Large intestine (tissue), 3 donors: ENCODE measurements at regions not wholly inside any gene's neighbourhood (a gene's known extent, or its start where the extent isn't known, plus 50 kb on each side); places are given as distances from the start of the nearest gene placed in this dataset.

Experiments used
- DNase-seq, 2 donors: peaks; one replicate each; pipeline versions ENCODE4 v3.0.0 to v3.0.0-alpha.2; 2013
- H3K27ac ChIP-seq: one replicate; pipeline ENCODE4 v1.5.1; 2013; ENCODE audit warnings: low read length
- H3K27me3 ChIP-seq: 2 replicates; pipeline ENCODE4 v1.6.1; 2013; ENCODE audit warnings: low read length; ENCODE audit not compliant: control insufficient read depth, insufficient read depth
- H3K36me3 ChIP-seq: 2 replicates; pipeline ENCODE4 v1.6.1; 2013; ENCODE audit warnings: low read length; ENCODE audit not compliant: control insufficient read depth, insufficient read depth
- H3K4me1 ChIP-seq: one replicate; pipeline ENCODE4 v1.6.1; 2013; ENCODE audit warnings: low read length; ENCODE audit not compliant: control insufficient read depth, insufficient read depth
- H3K4me3 ChIP-seq: one replicate; pipeline ENCODE4 v1.5.1; 2013; ENCODE audit warnings: low read length
- H3K9me3 ChIP-seq: one replicate; pipeline ENCODE4 v1.6.1; 2013; ENCODE audit warnings: mild to moderate bottlenecking, low read depth, low read length, moderate library complexity; ENCODE audit not compliant: control insufficient read depth
- WGBS: methylation state at CpG from one replicate; pipeline ENCODE4 v1.1.5; 2013; ENCODE audit warnings: low lambda C conversion rate; ENCODE audit not compliant: insufficient coverage; 5-methylcytosine and 5-hydroxymethylcytosine counted together

- 27% methylated on average over 5 of the region's 9 CpGs for WGBS
- H3K4me1 ChIP-seq, result no peaks in the 10 kb centered on the region
These were observed 239.2 kb upstream of the DOK6 start for GRCh38 chr18:69161383-69162028.

DNA sequence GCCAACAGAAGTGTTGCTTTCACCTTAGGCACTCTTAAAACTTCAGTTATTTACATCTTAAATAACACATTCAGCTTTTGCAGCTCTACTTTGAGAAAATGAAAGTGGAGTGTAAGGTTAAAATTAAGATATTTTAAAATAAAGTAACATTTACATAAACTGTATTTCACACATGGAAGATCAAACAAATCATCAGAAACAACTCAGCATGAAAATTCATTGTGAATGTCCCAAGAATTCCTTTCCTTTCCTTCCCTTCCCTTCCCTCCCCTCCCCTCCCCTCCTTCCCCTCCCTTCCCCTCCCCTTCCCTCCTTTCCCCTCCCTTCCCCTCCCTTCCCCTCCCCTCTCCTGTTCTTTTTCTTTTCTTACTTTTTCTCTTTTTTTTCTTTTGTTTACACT lies 238.0 kb upstream of the DOK6 start:
- H3K4me3 ChIP-seq, result no peak overlapping the region
- no peaks in the 10 kb centered on the region for H3K4me1 ChIP-seq
- DNase-seq, result no peak
- H3K27ac ChIP-seq, result no peak overlapping the region
- no peaks in the 10 kb centered on the region for H3K36me3 ChIP-seq
- H3K9me3 ChIP-seq, result no peaks in the 10 kb centered on the region
- H3K27me3 ChIP-seq, result no peaks in the 10 kb centered on the region

More at GRCh38 chr18:69161383-69162028, 239.2 kb upstream of the DOK6 start:
- Histone ChIP-seq H3K27ac (no peak overlapping the region), H3K9me3 (no peaks in the 10 kb centered on the region), H3K36me3 (no peaks in the 10 kb centered on the region), H3K27me3 (no peaks in the 10 kb centered on the region), H3K4me3 (no peak overlapping the region)
- DNase-seq, result no peak

GRCh38 chr18:69172046-69172445 lies 228.6 kb upstream of the DOK6 start:
- no peaks in the 10 kb centered on the region for H3K4me1 ChIP-seq
- no peak overlapping the region for H3K27ac ChIP-seq
- DNase-seq, result no peak
- H3K4me3 ChIP-seq, result no peak overlapping the region
- H3K36me3 ChIP-seq, result no peaks in the 10 kb centered on the region
- H3K27me3 ChIP-seq, result no peaks in the 10 kb centered on the region
- WGBS, result 100% methylated on average over 1 of the region's 2 CpGs
- no peaks in the 10 kb centered on the region for H3K9me3 ChIP-seq

GRCh38 chr18:69175681-69176080 lies 225.0 kb upstream of the DOK6 start:
- no peak for DNase-seq
- 81% methylated on average over 2 of the region's 2 CpGs for WGBS
- no peaks in the 10 kb centered on the region for H3K4me1 ChIP-seq

DNA sequence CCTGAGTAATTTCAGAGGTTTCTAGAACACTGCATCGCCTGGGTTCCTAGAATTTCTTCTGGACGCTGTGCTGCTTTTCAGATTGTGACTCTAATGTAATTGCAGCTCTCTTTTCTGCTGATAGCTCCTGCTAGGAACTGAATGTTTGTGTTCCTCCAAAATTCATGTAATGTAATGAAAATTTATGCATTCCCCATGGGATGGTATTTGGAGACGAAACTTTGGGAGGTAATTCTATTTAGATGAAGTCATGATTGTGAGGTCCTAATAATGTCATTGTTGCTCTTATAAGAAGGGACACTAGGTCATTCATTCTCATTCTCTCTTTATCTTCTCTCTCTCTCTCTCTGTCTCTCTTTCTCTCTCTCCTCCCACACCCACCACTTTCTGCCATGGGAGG lies 223.9 kb upstream of the DOK6 start:
- no CpG with 5 or more reads among the region's 3 CpGs for WGBS
- Histone ChIP-seq H3K4me1 (no peaks in the 10 kb centered on the region), H3K36me3 (no peaks in the 10 kb centered on the region), H3K27ac (no peak overlapping the region), H3K4me3 (no peak overlapping the region), H3K27me3 (no peaks in the 10 kb centered on the region), H3K9me3 (no peaks in the 10 kb centered on the region)
- no peak for DNase-seq

More at GRCh38 chr18:69175681-69176080, 225.0 kb upstream of the DOK6 start:
- Histone ChIP-seq H3K27ac (no peak overlapping the region), H3K36me3 (no peaks in the 10 kb centered on the region), H3K9me3 (no peaks in the 10 kb centered on the region), H3K4me3 (no peak overlapping the region), H3K27me3 (no peaks in the 10 kb centered on the region)

- Histone ChIP-seq H3K4me3 (no peak overlapping the region), H3K36me3 (no peaks in the 10 kb centered on the region), H3K27me3 (no peaks in the 10 kb centered on the region), H3K9me3 (no peaks in the 10 kb centered on the region), H3K27ac (no peak overlapping the region), H3K4me1 (no peaks in the 10 kb centered on the region)
- no peak for DNase-seq
- WGBS, result 100% methylated on average over 1 of the region's 1 CpG
These were observed 223.0 kb upstream of the DOK6 start for GRCh38 chr18:69177702-69178101.

DNA sequence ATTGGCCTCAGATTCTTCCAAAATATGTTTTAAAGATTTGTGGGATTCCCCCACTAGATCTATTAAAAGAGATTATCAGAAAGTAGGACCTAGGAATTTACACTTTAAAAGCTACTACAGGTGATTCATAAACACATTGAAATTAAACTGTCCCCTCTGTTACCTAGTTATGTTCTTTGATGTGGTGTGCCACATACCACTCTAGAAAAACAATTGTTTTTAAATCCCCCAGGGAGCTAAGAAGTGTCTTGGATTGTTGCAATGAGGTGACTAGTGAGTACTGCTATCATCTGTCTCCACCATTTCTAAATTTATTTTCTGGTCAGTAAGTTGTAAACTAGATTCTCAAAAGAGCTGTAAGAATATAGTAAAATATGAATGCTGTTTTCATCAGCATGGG lies 214.5 kb upstream of the DOK6 start:
- no peak for DNase-seq
- no peaks in the 10 kb centered on the region for H3K4me1 ChIP-seq
- H3K27me3 ChIP-seq, result no peaks in the 10 kb centered on the region
- H3K9me3 ChIP-seq, result no peaks in the 10 kb centered on the region
- no peak overlapping the region for H3K27ac ChIP-seq
- no peaks in the 10 kb centered on the region for H3K36me3 ChIP-seq
- no peak overlapping the region for H3K4me3 ChIP-seq

GRCh38 chr18:69196336-69196735 lies 204.4 kb upstream of the DOK6 start:
- WGBS, result 58% methylated on average over 2 of the region's 3 CpGs

GRCh38 chr18:69205925-69206324 lies 194.8 kb upstream of the DOK6 start:
- H3K36me3 ChIP-seq, result no peaks in the 10 kb centered on the region
- no peak overlapping the region for H3K27ac ChIP-seq
- no peak for DNase-seq
- no CpG with 5 or more reads among the region's 1 CpG for WGBS
- H3K4me3 ChIP-seq, result no peak overlapping the region
- no peaks in the 10 kb centered on the region for H3K9me3 ChIP-seq
- no peaks in the 10 kb centered on the region for H3K27me3 ChIP-seq
- no peaks in the 10 kb centered on the region for H3K4me1 ChIP-seq

More at GRCh38 chr18:69196336-69196735, 204.4 kb upstream of the DOK6 start:
- Histone ChIP-seq H3K4me1 (no peaks in the 10 kb centered on the region), H3K27me3 (no peaks in the 10 kb centered on the region), H3K4me3 (no peak overlapping the region), H3K9me3 (no peaks in the 10 kb centered on the region), H3K27ac (no peak overlapping the region), H3K36me3 (no peaks in the 10 kb centered on the region)
- DNase-seq, result no peak

- no peaks in the 10 kb centered on the region for H3K27me3 ChIP-seq
- 80% methylated on average over 2 of the region's 2 CpGs for WGBS
- H3K27ac ChIP-seq, result no peak overlapping the region
- H3K4me1 ChIP-seq, result no peaks in the 10 kb centered on the region
- no peaks in the 10 kb centered on the region for H3K36me3 ChIP-seq
- H3K9me3 ChIP-seq, result no peaks in the 10 kb centered on the region
- H3K4me3 ChIP-seq, result no peak overlapping the region
- DNase-seq, result no peak
These were observed 192.1 kb upstream of the DOK6 start for GRCh38 chr18:69208545-69208944.

- no peaks in the 10 kb centered on the region for H3K27me3 ChIP-seq
- no peak overlapping the region for H3K4me3 ChIP-seq
These were observed 190.9 kb upstream of the DOK6 start for GRCh38 chr18:69209761-69210160.

More at GRCh38 chr18:69209761-69210160, 190.9 kb upstream of the DOK6 start:
- no peak overlapping the region for H3K27ac ChIP-seq
- H3K36me3 ChIP-seq, result no peaks in the 10 kb centered on the region
- H3K9me3 ChIP-seq, result no peaks in the 10 kb centered on the region
- no peak for DNase-seq
- H3K4me1 ChIP-seq, result no peaks in the 10 kb centered on the region
